DMS153 treated with DMSO at 0.1 percent for 48 hours (cell line): ENCODE measurements at regions not wholly inside any gene's neighbourhood (a gene's known extent, or its start where the extent isn't known, plus 50 kb on each side); places are given as distances from the start of the nearest gene placed in this dataset.
A peak's percentile ranks its signal among the peaks of the same experiment; 100 is the strongest.
"Not testable (repeated sequence)": the region's sequence is repeated elsewhere in the genome, so short reads cannot be mapped to it uniquely, and the experiment has no call there.

Experiments
- DNase-seq: peaks from one replicate; lab custom pipeline; 2025; ENCODE audit not compliant: unreplicated experiment; lab: John Stamatoyannopoulos, UW

- not testable (repeated sequence) for DNase-seq
Measured at GRCh38 chr5:21341948-21342261, 1353.9 kb upstream of the CDH18 start.

GRCh38 chr5:21341203-21341947 is 1353.4 kb upstream of the CDH18 start:
- not testable (repeated sequence) for DNase-seq

- DNase-seq = not testable (repeated sequence)
Measured at GRCh38 chr5:21340233-21340632, 1352.2 kb upstream of the CDH18 start.

- not testable (repeated sequence) for DNase-seq
Measured at GRCh38 chr5:21336478-21336877, 1348.5 kb upstream of the CDH18 start.

GRCh38 chr5:21315376-21315775 is 1327.4 kb upstream of the CDH18 start:
- DNase-seq = not testable (repeated sequence)

- DNase-seq = not testable (repeated sequence)
Measured at GRCh38 chr5:21301205-21301604, 1313.2 kb upstream of the CDH18 start.

- not testable (repeated sequence) for DNase-seq
Measured at GRCh38 chr5:21274361-21274760, 1286.4 kb upstream of the CDH18 start.

- no peak for DNase-seq
Measured at GRCh38 chr5:21263361-21263760, 1275.4 kb upstream of the CDH18 start.

- DNase-seq = no peak
Measured at GRCh38 chr5:21254161-21254560, 1266.2 kb upstream of the CDH18 start.

GRCh38 chr5:21244982-21245381 is 1257.0 kb upstream of the CDH18 start:
- DNase-seq = no peak

GRCh38 chr5:21238786-21239185 is 1250.8 kb upstream of the CDH18 start:
- DNase-seq = no peak

- DNase-seq = no peak
Measured at GRCh38 chr5:21237461-21237860, 1249.5 kb upstream of the CDH18 start.

GRCh38 chr5:21236971-21237427 is 1249.0 kb upstream of the CDH18 start:
- DNase-seq = peak; percentile 22

GRCh38 chr5:21236104-21236503 is 1248.1 kb upstream of the CDH18 start:
- DNase-seq = no peak

- DNase-seq = no peak
Measured at GRCh38 chr5:21225223-21226064, 1237.4 kb upstream of the CDH18 start.

- DNase-seq = no peak
Measured at GRCh38 chr5:21221616-21222015, 1233.6 kb upstream of the CDH18 start.

- no peak for DNase-seq
Measured at GRCh38 chr5:21219966-21220365, 1232.0 kb upstream of the CDH18 start.

GRCh38 chr5:21219251-21219650 is 1231.3 kb upstream of the CDH18 start:
- DNase-seq = no peak

GRCh38 chr5:21212026-21212425 is 1224.0 kb upstream of the CDH18 start:
- DNase-seq = no peak

- DNase-seq = no peak
Measured at GRCh38 chr5:21209409-21209808, 1221.4 kb upstream of the CDH18 start.

GRCh38 chr5:21199087-21199486 is 1211.1 kb upstream of the CDH18 start:
- DNase-seq = no peak

- DNase-seq = no peak
Measured at GRCh38 chr5:21195145-21195544, 1207.1 kb upstream of the CDH18 start.
